GM10266 (cell line): ENCODE measurements at regions not wholly inside any gene's neighbourhood (a gene's known extent, or its start where the extent isn't known, plus 50 kb on each side); places are given as distances from the start of the nearest gene placed in this dataset.
"Not testable (repeated sequence)": the region's sequence is repeated elsewhere in the genome, so short reads cannot be mapped to it uniquely, and the experiment has no call there.

Experiments
- DNase-seq: peaks from one replicate; pipeline ENCODE4 v3.0.0; 2012; ENCODE audit errors: extremely low spot score
- TF ChIP-seq, protein P1 (sequence below): IDR thresholded peaks from 2 replicates; pipeline ENCODE4 v1.5.1; 2012; ENCODE audit warnings: mild to moderate bottlenecking, low read depth; ENCODE audit not compliant: control insufficient read depth, insufficient read depth; ENCODE audit errors: missing control alignments

DNA sequence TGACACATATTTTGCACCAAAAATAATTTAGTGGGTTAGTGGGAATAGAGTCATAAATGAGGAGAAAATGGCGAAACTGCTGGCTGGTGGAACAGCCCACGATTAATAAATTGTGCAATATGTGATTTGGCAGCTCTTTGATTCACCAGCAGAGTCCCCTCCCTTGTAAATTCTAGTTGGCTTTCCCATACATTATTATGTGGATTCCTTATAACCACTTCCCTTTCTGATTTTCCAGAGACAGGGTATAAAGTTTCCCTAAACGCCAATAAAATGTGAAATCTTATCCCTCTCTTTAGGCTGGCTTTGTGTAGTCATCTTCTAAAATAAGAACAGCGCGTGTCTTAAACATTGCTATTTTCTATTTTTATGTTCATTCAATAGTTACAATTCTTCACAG is 149.4 kb upstream of the FERD3L start:
- TF ChIP-seq, protein P1, sequence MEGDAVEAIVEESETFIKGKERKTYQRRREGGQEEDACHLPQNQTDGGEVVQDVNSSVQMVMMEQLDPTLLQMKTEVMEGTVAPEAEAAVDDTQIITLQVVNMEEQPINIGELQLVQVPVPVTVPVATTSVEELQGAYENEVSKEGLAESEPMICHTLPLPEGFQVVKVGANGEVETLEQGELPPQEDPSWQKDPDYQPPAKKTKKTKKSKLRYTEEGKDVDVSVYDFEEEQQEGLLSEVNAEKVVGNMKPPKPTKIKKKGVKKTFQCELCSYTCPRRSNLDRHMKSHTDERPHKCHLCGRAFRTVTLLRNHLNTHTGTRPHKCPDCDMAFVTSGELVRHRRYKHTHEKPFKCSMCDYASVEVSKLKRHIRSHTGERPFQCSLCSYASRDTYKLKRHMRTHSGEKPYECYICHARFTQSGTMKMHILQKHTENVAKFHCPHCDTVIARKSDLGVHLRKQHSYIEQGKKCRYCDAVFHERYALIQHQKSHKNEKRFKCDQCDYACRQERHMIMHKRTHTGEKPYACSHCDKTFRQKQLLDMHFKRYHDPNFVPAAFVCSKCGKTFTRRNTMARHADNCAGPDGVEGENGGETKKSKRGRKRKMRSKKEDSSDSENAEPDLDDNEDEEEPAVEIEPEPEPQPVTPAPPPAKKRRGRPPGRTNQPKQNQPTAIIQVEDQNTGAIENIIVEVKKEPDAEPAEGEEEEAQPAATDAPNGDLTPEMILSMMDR, result no peak
- DNase-seq, result no peak

DNA sequence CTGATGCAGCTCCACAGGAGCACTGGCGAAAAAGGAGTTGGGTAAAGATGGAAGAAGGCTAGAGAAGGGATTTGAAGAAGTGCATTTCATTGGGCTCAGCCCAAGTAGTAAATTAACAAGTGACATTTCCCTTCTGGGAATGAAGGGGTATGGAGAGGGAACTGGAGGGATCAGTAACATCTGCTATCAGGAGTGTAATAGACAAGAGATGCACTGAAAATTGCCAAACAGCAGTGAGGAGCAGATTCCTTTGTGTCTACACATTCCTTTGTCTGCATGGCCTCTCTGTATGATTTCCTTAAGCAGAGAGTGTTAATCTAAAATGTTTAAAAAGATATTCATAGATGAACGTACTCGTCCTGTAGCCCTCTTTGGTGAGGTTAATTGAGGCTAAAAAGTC is 148.2 kb upstream of the FERD3L start:
- no peak for DNase-seq
- TF ChIP-seq, protein P1, result no peak

DNA sequence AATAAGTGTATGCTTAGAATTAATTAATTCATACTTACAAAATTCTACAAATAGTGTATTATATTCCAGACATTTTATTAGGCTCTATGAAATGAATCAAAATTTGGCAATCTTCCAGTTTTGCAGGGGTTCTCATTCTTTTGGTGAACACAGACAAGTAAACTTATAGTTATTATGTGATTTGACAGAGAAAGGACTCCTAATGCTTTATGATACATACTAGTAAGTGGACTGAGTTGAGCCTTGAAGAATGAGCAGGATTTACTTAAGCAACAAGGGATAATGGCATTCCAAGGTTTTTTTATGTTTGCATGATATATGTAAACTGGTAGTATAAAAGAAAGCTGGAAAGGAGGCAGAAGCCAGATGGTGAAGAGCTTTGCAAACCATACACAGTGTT is 145.7 kb upstream of the FERD3L start:
- no peak for DNase-seq
- TF ChIP-seq, protein P1, result no peak

DNA sequence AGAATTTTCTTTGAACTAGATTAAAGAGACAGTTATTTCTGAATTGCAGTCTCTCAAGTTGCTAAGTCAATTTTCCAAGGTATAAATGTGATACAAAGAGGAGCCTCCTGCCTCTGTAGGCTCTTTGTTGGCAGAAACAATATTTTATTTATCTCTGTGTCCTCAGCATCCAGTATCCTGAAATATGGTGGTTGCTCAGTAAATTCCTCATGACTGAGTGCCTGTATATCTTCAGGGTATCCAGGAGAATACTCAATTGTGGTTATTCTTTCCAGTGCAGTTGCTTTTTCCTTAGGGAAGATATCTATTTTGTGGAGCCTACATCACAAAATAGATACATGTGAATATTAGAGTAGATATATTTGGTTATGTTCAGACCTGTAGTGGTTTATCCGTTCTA is 144.8 kb upstream of the FERD3L start:
- TF ChIP-seq, protein P1, result no peak
- DNase-seq, result no peak

DNA sequence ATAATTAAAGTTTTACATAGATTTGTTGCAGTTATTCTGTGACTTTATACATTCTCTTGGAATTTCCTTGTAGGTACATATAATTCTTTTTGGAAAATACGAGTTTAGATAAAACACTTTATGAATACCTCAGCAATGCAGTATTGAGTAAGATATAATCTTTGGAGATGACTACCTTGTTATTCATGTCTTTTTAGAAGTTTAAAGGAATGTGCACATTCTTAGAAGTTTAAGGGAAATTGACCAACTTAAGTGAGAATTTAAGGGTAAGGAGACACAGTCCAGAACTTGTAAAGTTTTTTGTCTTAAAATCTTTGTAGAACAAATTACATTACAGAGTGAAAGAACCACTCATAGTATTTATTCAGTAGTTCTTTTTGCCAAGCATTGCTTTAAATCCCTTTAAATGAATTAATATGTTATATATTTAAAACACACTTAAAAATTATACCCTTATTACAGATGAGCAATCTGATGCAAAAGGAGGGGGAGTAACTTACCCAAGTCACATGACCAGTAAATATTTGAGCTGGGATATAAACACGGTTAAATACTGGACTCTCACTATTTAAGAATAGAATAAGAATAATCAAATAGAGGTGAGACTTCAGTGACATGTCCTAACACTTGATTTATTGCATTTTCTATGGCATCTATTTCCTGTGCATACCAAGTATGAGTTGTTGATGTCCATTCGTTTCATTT is 139.5 kb upstream of the FERD3L start:
- no peak for DNase-seq
- TF ChIP-seq, protein P1, result no peak

DNA sequence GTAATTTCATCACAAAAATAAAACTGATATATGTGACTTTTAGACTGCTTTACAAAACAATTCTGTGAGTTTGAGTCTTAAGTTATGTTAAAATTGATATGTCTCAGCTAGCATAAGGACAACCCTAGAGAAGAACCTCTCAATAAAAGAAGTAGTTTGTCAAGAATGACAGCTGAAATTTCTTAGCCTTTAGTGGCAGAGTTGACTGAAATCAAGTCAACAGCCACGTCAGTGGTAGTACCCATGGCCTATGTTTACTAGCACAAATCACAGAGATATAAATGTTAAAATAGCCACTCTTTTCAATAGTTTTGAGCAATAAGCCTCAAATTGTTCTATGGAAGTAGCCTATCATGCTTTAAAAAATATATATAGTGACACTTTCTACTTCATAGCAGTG is 138.9 kb upstream of the FERD3L start:
- DNase-seq, result no peak
- TF ChIP-seq, protein P1, result no peak

DNA sequence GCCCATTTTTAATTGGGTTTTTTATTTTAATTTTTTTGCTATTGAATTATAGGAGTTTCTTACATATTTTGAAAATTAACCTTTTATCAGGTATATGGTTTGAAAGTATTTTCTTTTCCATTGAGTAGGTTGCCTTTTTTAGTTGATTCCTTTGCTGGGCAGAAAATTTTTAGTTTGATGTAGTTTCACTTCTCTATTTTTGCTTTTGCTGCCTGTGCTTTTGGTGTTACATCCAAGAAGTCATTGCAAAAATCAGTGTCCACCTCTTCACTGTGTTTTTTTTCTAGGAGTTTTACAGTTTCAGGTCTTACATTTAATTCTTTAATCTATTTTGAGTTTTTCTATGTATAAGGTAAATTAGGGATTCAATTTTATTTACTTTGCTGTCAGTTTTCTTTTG is 129.8 kb upstream of the FERD3L start:
- TF ChIP-seq, protein P1, result no peak

DNA sequence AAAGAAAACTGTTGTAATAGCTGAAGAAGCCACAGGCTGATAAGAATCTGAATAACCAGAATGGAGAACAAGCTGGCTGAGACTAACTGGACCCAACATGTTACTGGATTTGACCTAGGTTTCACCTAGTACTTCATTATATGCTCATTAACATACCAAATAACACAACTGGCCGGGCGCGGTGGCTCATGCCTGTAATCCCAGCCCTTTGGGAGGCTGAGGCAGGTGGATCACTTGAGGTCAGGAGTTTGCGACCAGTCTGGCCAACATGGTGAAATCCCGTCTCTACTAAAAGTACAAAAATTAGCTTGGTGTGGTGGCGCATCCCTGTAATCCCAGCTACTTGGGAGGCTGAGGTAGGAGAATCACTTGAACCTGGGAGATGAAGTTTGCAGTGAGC is 127.1 kb upstream of the FERD3L start:
- DNase-seq, result not testable (repeated sequence)

More for the DNA sequence above, 129.8 kb upstream of the FERD3L start:
- no peak for DNase-seq
